GM23338 (cell line): ENCODE measurements at regions not wholly inside any gene's neighbourhood (a gene's known extent, or its start where the extent isn't known, plus 50 kb on each side); places are given as distances from the start of the nearest gene placed in this dataset.

Experiments
- ATAC-seq: fragments of 200-7000 bp; cut with Tn5 transposase; 3 replicates; pipeline ENCODE4 v1.9.1; 2020
- DNase-seq: peaks from one replicate; pipeline ENCODE4 v3.0.0-alpha.2; 2015; ENCODE audit warnings: low spot score
- H2AFZ ChIP-seq: fragments of 200-600 bp; sonication (generic); 2 replicates; pipeline ENCODE4 v1.8.0; 2016; ENCODE audit warnings: antibody characterized with exemption, mild to moderate bottlenecking, moderate library complexity
- H3F3A ChIP-seq: fragments of 200-600 bp; sonication (generic); replicated peaks from 2 replicates; pipeline ENCODE4 v1.8.0; 2017; ENCODE audit warnings: antibody characterized with exemption, mixed run types, low read depth
- H3K27ac ChIP-seq: fragments of 200-600 bp; sonication (generic); 2 replicates; pipeline ENCODE4 v1.6.1; 2016; ENCODE audit warnings: low read depth
- H3K27me3 ChIP-seq: fragments of 200-600 bp; sonication (generic); 2 replicates; pipeline ENCODE4 v1.8.0; 2016; ENCODE audit warnings: mild to moderate bottlenecking, mixed run types, moderate library complexity; ENCODE audit not compliant: insufficient read depth
- H3K36me3 ChIP-seq: fragments of 200-600 bp; sonication (generic); 2 replicates; pipeline ENCODE4 v1.8.0; 2016; ENCODE audit warnings: mild to moderate bottlenecking; ENCODE audit not compliant: insufficient read depth
- H3K4me1 ChIP-seq: fragments of 200-600 bp; sonication (generic); 2 replicates; pipeline ENCODE4 v1.8.0; 2016; ENCODE audit warnings: mild to moderate bottlenecking, moderate library complexity; ENCODE audit not compliant: insufficient read depth
- H3K4me2 ChIP-seq: fragments of 200-600 bp; sonication (generic); 2 replicates; pipeline ENCODE4 v1.7.1; 2017; ENCODE audit warnings: mixed run types
- H3K4me3 ChIP-seq: fragments of 200-600 bp; sonication (generic); 2 replicates; pipeline ENCODE4 v1.6.1; 2016; ENCODE audit warnings: mixed run types
- H3K79me2 ChIP-seq: fragments of 200-600 bp; sonication (generic); replicated peaks from 2 replicates; pipeline ENCODE4 v1.8.0; 2017; ENCODE audit warnings: mild to moderate bottlenecking; ENCODE audit not compliant: insufficient read depth
- H3K9me2 ChIP-seq: fragments of 200-600 bp; sonication (generic); 2 replicates; pipeline ENCODE4 v1.8.0; 2017; ENCODE audit not compliant: insufficient read depth
- H4K20me1 ChIP-seq: fragments of 200-600 bp; sonication (generic); replicated peaks from 2 replicates; pipeline ENCODE4 v1.8.0; 2017; ENCODE audit warnings: mild to moderate bottlenecking; ENCODE audit not compliant: insufficient read depth
- H3K27ac Mint-ChIP-seq: 2 replicates; pipeline ENCODE4 v1.8.0; 2020; ENCODE audit warnings: inconsistent platforms, mild to moderate bottlenecking, moderate library complexity, mixed read lengths
- H3K27me3 Mint-ChIP-seq: 3 replicates; pipeline ENCODE4 v1.8.0; 2022; ENCODE audit warnings: low read depth, mild to moderate bottlenecking, moderate library complexity, mixed read lengths, inconsistent platforms; ENCODE audit not compliant: insufficient read depth, poor library complexity
- H3K36me3 Mint-ChIP-seq: 3 replicates; pipeline ENCODE4 v1.8.0; 2021; ENCODE audit warnings: low read depth, mild to moderate bottlenecking, inconsistent platforms, moderate library complexity, mixed read lengths
- H3K4me1 Mint-ChIP-seq: 3 replicates; pipeline ENCODE4 v1.8.0; 2020; ENCODE audit warnings: mild to moderate bottlenecking, inconsistent platforms, mixed read lengths
- H3K4me3 Mint-ChIP-seq: 3 replicates; pipeline ENCODE4 v1.8.0; 2021; ENCODE audit warnings: moderate library complexity, mild to moderate bottlenecking, inconsistent platforms, mixed read lengths
- H3K9me3 Mint-ChIP-seq: 3 replicates; pipeline ENCODE4 v1.8.0; 2020; ENCODE audit warnings: moderate library complexity, mild to moderate bottlenecking, inconsistent platforms, mixed read lengths
- CREB1 ChIP-seq: fragments of 250-450 bp; sonication (Bioruptor Pico); IDR thresholded peaks from 2 replicates; pipeline ENCODE4 v1.5.0; 2020; ENCODE audit warnings: low read depth, mild to moderate bottlenecking, moderate library complexity
- CTCF ChIP-seq, 2 experiments: fragments of 200-600 bp in 1 of 2; sonication (generic) in 1 of 2; conservative IDR thresholded peaks; 2 replicates each; pipeline versions ENCODE4 v1.5.1 to v1.6.1; 2016 to 2017; ENCODE audit warnings: antibody characterized with exemption in 2 of 2, low read depth in 2 of 2, mild to moderate bottlenecking in 2 of 2, moderate library complexity in 1 of 2
- EZH2 ChIP-seq: fragments of 200-600 bp; sonication (generic); IDR thresholded peaks from one replicate; pipeline ENCODE4 v1.8.0; 2017; ENCODE audit warnings: antibody characterized with exemption, mild to moderate bottlenecking, low read depth; ENCODE audit not compliant: unreplicated experiment
- EZH2phosphoT487 ChIP-seq: fragments of 200-600 bp; sonication (generic); IDR thresholded peaks from one replicate; pipeline ENCODE4 v1.8.1; 2018; ENCODE audit warnings: antibody characterized with exemption; ENCODE audit not compliant: unreplicated experiment
- JUNB ChIP-seq: IDR thresholded peaks from one replicate; pipeline ENCODE4 v1.6.1; 2016; ENCODE audit warnings: antibody characterized with exemption; ENCODE audit not compliant: unreplicated experiment
- NANOG ChIP-seq: IDR thresholded peaks from 2 replicates; pipeline ENCODE4 v1.6.1; 2016; ENCODE audit warnings: antibody characterized with exemption, borderline replicate concordance
- POLR2AphosphoS5 ChIP-seq: IDR thresholded peaks from 2 replicates; pipeline ENCODE4 v1.6.1; 2016; ENCODE audit warnings: antibody characterized with exemption, low read depth
- STAT1 ChIP-seq: IDR thresholded peaks from one replicate; pipeline ENCODE4 v1.6.1; 2016; ENCODE audit warnings: antibody characterized with exemption; ENCODE audit not compliant: unreplicated experiment
- ZNF114 ChIP-seq: fragments of 250-450 bp; sonication (Bioruptor Pico); IDR thresholded peaks from 2 replicates; pipeline ENCODE4 v1.5.0; 2020; ENCODE audit warnings: mild to moderate bottlenecking, moderate library complexity
- ZNF331 ChIP-seq: fragments of 250-450 bp; sonication (Bioruptor Pico); IDR thresholded peaks from 2 replicates; pipeline ENCODE4 v1.5.0; 2020; ENCODE audit warnings: low read depth, mild to moderate bottlenecking, moderate library complexity
- ZNF462 ChIP-seq: fragments of 250-450 bp; sonication (Bioruptor Pico); IDR thresholded peaks from 2 replicates; pipeline ENCODE4 v1.5.0; 2020; ENCODE audit warnings: mild to moderate bottlenecking, moderate library complexity
- TF ChIP-seq, protein P1 (sequence below): IDR thresholded peaks from one replicate; pipeline ENCODE4 v1.6.1; 2018; ENCODE audit warnings: antibody characterized with exemption; ENCODE audit not compliant: unreplicated experiment
- TF ChIP-seq, protein P2 (sequence below): IDR thresholded peaks from 2 replicates; pipeline ENCODE4 v1.6.1; 2016; ENCODE audit warnings: antibody characterized with exemption

DNA sequence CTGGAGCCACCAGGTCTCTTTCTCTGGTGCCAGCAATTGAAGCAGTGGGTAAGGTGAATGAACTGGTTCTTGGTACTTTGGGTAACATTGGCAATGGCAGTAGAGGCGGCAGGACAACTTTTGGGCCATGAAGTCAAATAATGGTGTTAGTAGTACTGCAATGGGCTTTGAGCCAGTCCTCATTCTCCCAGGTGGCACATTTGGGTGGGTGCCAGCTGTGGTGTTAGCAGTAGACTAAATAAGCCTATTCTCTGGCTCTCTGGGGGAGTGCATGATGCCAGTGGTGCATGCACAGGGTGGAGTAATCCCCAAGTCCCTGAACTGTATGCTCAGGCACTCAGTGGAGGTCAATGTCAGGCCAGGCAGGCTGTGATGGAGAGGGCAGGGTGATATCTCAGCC lies 120.2 kb upstream of the LRRTM4 start:
- no peak for TF ChIP-seq CTCF (conservative IDR thresholded peaks at IDR 0.05; ENCODE audit: low read depth in 2 of 2)
- TF ChIP-seq, protein P1, sequence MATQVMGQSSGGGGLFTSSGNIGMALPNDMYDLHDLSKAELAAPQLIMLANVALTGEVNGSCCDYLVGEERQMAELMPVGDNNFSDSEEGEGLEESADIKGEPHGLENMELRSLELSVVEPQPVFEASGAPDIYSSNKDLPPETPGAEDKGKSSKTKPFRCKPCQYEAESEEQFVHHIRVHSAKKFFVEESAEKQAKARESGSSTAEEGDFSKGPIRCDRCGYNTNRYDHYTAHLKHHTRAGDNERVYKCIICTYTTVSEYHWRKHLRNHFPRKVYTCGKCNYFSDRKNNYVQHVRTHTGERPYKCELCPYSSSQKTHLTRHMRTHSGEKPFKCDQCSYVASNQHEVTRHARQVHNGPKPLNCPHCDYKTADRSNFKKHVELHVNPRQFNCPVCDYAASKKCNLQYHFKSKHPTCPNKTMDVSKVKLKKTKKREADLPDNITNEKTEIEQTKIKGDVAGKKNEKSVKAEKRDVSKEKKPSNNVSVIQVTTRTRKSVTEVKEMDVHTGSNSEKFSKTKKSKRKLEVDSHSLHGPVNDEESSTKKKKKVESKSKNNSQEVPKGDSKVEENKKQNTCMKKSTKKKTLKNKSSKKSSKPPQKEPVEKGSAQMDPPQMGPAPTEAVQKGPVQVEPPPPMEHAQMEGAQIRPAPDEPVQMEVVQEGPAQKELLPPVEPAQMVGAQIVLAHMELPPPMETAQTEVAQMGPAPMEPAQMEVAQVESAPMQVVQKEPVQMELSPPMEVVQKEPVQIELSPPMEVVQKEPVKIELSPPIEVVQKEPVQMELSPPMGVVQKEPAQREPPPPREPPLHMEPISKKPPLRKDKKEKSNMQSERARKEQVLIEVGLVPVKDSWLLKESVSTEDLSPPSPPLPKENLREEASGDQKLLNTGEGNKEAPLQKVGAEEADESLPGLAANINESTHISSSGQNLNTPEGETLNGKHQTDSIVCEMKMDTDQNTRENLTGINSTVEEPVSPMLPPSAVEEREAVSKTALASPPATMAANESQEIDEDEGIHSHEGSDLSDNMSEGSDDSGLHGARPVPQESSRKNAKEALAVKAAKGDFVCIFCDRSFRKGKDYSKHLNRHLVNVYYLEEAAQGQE: no peak
- TF ChIP-seq JUNB: no peak
- no peak for TF ChIP-seq STAT1
- TF ChIP-seq ZNF462 (CRISPR knock-in tag): no peak
- no peak for TF ChIP-seq EZH2phosphoT487
- no peak for TF ChIP-seq CREB1
- TF ChIP-seq ZNF331 (CRISPR knock-in tag): no peak
- no peak for TF ChIP-seq ZNF114 (CRISPR knock-in tag)
- TF ChIP-seq EZH2: no peak
- TF ChIP-seq, protein P2, sequence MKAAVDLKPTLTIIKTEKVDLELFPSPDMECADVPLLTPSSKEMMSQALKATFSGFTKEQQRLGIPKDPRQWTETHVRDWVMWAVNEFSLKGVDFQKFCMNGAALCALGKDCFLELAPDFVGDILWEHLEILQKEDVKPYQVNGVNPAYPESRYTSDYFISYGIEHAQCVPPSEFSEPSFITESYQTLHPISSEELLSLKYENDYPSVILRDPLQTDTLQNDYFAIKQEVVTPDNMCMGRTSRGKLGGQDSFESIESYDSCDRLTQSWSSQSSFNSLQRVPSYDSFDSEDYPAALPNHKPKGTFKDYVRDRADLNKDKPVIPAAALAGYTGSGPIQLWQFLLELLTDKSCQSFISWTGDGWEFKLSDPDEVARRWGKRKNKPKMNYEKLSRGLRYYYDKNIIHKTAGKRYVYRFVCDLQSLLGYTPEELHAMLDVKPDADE: no peak
- TF ChIP-seq NANOG: no peak
- TF ChIP-seq POLR2AphosphoS5: no peak
- Histone ChIP-seq H3K4me1 (no peaks in the 10 kb centered on the region), H4K20me1 (no peaks in the 10 kb centered on the region), H3F3A (no peaks in the 10 kb centered on the region), H3K4me2 (no peak overlapping the region), H3K27me3 (no peaks in the 10 kb centered on the region), H3K79me2 (no peaks in the 10 kb centered on the region), H2AFZ (no peak overlapping the region), H3K36me3 (peaks cover 10% of the 10 kb centered on the region; the same call in 1 of the 2 replicates), H3K4me3 (no peak overlapping the region), H3K27ac (no peak overlapping the region), H3K9me2 (no peaks in the 10 kb centered on the region)
- H3K4me3 Mint-ChIP-seq: no peak overlapping the region
- peaks cover 23% of the 10 kb centered on the region for H3K9me3 Mint-ChIP-seq
- H3K27me3 Mint-ChIP-seq: no peaks in the 10 kb centered on the region
- no peak for ATAC-seq
- no peak overlapping the region for H3K27ac Mint-ChIP-seq
- no peak for DNase-seq
- H3K4me1 Mint-ChIP-seq: no peaks in the 10 kb centered on the region
- H3K36me3 Mint-ChIP-seq: peaks cover 15% of the 10 kb centered on the region
